WTC11 (cell line): ENCODE measurements at regions not wholly inside any gene's neighbourhood (a gene's known extent, or its start where the extent isn't known, plus 50 kb on each side); places are given as distances from the start of the nearest gene placed in this dataset.

ENCODE experiments used
- ATAC-seq: fragments of 200-7000 bp; cut with Tn5 transposase; 2 replicates; pipeline ENCODE4 v1.10.0; 2021; ENCODE audit warnings: mild to moderate bottlenecking, moderate library complexity
- CTCF ChIA-PET: fragments of 300-600 bp; sonication (Branson Sonifier 250); formaldehyde crosslinking; loops from one replicate; lab custom pipeline; 2021; ENCODE audit warnings: antibody characterized with exemption; lab: Charles Lee
- POLR2A ChIA-PET: fragments of 350-600 bp; sonication (Branson Sonifier 250); formaldehyde crosslinking; loops from one replicate; lab custom pipeline; 2021; ENCODE audit warnings: antibody characterized with exemption; lab: Charles Lee
- DNase-seq: peaks from one replicate; pipeline ENCODE4 v3.0.0; 2021; ENCODE audit warnings: low spot score
- H3K27ac Mint-ChIP-seq: 2 replicates; pipeline ENCODE4 v1.8.0; 2021; ENCODE audit warnings: mixed read lengths
- H3K27me3 Mint-ChIP-seq: 2 replicates; pipeline ENCODE4 v1.8.0; 2021; ENCODE audit warnings: low read depth, mild to moderate bottlenecking, moderate library complexity, mixed read lengths
- H3K36me3 Mint-ChIP-seq: 2 replicates; pipeline ENCODE4 v1.8.0; 2021; ENCODE audit warnings: mixed read lengths
- H3K4me1 Mint-ChIP-seq: 2 replicates; pipeline ENCODE4 v1.8.0; 2022; ENCODE audit warnings: mixed read lengths
- H3K4me3 Mint-ChIP-seq: 2 replicates; pipeline ENCODE4 v1.8.0; 2021; ENCODE audit warnings: mild to moderate bottlenecking, moderate library complexity, mixed read lengths
- H3K9me3 Mint-ChIP-seq: 2 replicates; pipeline ENCODE4 v1.8.0; 2021; ENCODE audit warnings: mixed read lengths
- AR ChIP-seq: fragments of 250-450 bp; sonication (Bioruptor Pico); IDR thresholded peaks from 2 replicates; pipeline ENCODE4 v1.9.0; 2021; ENCODE audit warnings: mild to moderate bottlenecking
- ATF3 ChIP-seq: sonication (generic); formaldehyde crosslinking; conservative IDR thresholded peaks from 2 replicates; pipeline ENCODE4 v1.8.1; 2022; ENCODE audit warnings: mild to moderate bottlenecking, missing genetic modification reagents
- ESRRA ChIP-seq: sonication (generic); formaldehyde crosslinking; IDR thresholded peaks from 2 replicates; pipeline ENCODE4 v1.8.1; 2022; ENCODE audit warnings: mild to moderate bottlenecking, missing genetic modification reagents, borderline replicate concordance
- FOXJ3 ChIP-seq: sonication (generic); formaldehyde crosslinking; IDR thresholded peaks from 2 replicates; pipeline ENCODE4 v1.9.0; 2021; ENCODE audit warnings: missing genetic modification reagents, mild to moderate bottlenecking, borderline replicate concordance
- FOXP1 ChIP-seq: sonication (generic); formaldehyde crosslinking; IDR thresholded peaks from 2 replicates; pipeline ENCODE4 v1.8.0; 2022; ENCODE audit warnings: missing genetic modification reagents, mild to moderate bottlenecking, moderate library complexity, borderline replicate concordance
- FOXP4 ChIP-seq: sonication (generic); formaldehyde crosslinking; IDR thresholded peaks from 2 replicates; pipeline ENCODE4 v1.8.0; 2022; ENCODE audit warnings: mild to moderate bottlenecking, missing genetic modification reagents
- HMGXB4 ChIP-seq: sonication (generic); formaldehyde crosslinking; IDR thresholded peaks from 2 replicates; pipeline ENCODE4 v1.8.1; 2023; ENCODE audit warnings: mild to moderate bottlenecking, moderate library complexity, missing genetic modification reagents
- MLX ChIP-seq: sonication (generic); formaldehyde crosslinking; IDR thresholded peaks from 2 replicates; pipeline ENCODE4 v1.8.1; 2023; ENCODE audit warnings: mild to moderate bottlenecking, missing genetic modification reagents, moderate library complexity
- MXD4 ChIP-seq: fragments of 250-450 bp; sonication (Bioruptor Pico); IDR thresholded peaks from 2 replicates; pipeline ENCODE4 v1.8.0; 2021; ENCODE audit warnings: mild to moderate bottlenecking, moderate library complexity, borderline replicate concordance
- NFATC4 ChIP-seq: fragments of 250-450 bp; sonication (Bioruptor Pico); IDR thresholded peaks from 2 replicates; pipeline ENCODE4 v1.9.0; 2021; ENCODE audit warnings: mild to moderate bottlenecking
- PREB ChIP-seq: sonication (generic); formaldehyde crosslinking; IDR thresholded peaks from 2 replicates; pipeline ENCODE4 v1.8.1; 2022; ENCODE audit warnings: mild to moderate bottlenecking, missing genetic modification reagents, moderate library complexity, borderline replicate concordance
- PRRX2 ChIP-seq: fragments of 250-450 bp; sonication (Bioruptor Pico); IDR thresholded peaks from 2 replicates; pipeline ENCODE4 v1.8.0; 2021; ENCODE audit warnings: mild to moderate bottlenecking
- SP1 ChIP-seq: sonication (generic); formaldehyde crosslinking; conservative IDR thresholded peaks from 2 replicates; pipeline ENCODE4 v1.8.1; 2022; ENCODE audit warnings: missing genetic modification reagents
- ZNF138 ChIP-seq: sonication (generic); formaldehyde crosslinking; conservative IDR thresholded peaks from 2 replicates; pipeline ENCODE4 v1.8.1; 2022; ENCODE audit warnings: mild to moderate bottlenecking, moderate library complexity, missing genetic modification reagents
- ZNF396 ChIP-seq: fragments of 250-450 bp; sonication (Bioruptor Pico); IDR thresholded peaks from 2 replicates; pipeline ENCODE4 v1.8.0; 2021; ENCODE audit warnings: mild to moderate bottlenecking, moderate library complexity, borderline replicate concordance
- ZSCAN18 ChIP-seq: fragments of 250-450 bp; sonication (Bioruptor Pico); IDR thresholded peaks from 2 replicates; pipeline ENCODE4 v2.1.2; 2022; ENCODE audit warnings: mild to moderate bottlenecking, moderate library complexity
- TF ChIP-seq, protein P1 (sequence below): fragments of 250-450 bp; sonication (Bioruptor Pico); IDR thresholded peaks from 2 replicates; pipeline ENCODE4 v1.9.0; 2021; ENCODE audit warnings: mild to moderate bottlenecking, borderline replicate concordance

GRCh38 chr1:195238313-195238712, 1369.9 kb downstream of the KCNT2 start (continued):
- TF ChIP-seq MLX (CRISPR knock-in tag): no peak
- no peak for TF ChIP-seq FOXP1 (CRISPR knock-in tag)

GRCh38 chr1:195236991-195237889, 1371.0 kb downstream of the KCNT2 start:
- ATAC-seq: no peak
- Mint-ChIP-seq H3K9me3 (peaks cover 7% of the 10 kb centered on the region), H3K4me3 (no peak overlapping the region), H3K36me3 (no peaks in the 10 kb centered on the region), H3K27ac (no peak overlapping the region), H3K4me1 (no peaks in the 10 kb centered on the region), H3K27me3 (no peaks in the 10 kb centered on the region)
- CTCF ChIA-PET: no interaction called here
- POLR2A ChIA-PET: no interaction called here
- no peak for DNase-seq
- no peak for TF ChIP-seq NFATC4 (CRISPR knock-in tag)
- TF ChIP-seq PRRX2 (CRISPR knock-in tag): no peak
- no peak for TF ChIP-seq SP1
- TF ChIP-seq HMGXB4: no peak
- TF ChIP-seq FOXJ3 (CRISPR knock-in tag): no peak
- TF ChIP-seq MXD4 (CRISPR knock-in tag): no peak
- no peak for TF ChIP-seq FOXP4 (CRISPR knock-in tag)
- no peak for TF ChIP-seq PREB
- no peak for TF ChIP-seq ZNF396 (CRISPR knock-in tag)
- no peak for TF ChIP-seq AR
- TF ChIP-seq ATF3 (CRISPR knock-in tag): no peak
- no peak for TF ChIP-seq ESRRA (CRISPR knock-in tag)
- TF ChIP-seq, protein P1, sequence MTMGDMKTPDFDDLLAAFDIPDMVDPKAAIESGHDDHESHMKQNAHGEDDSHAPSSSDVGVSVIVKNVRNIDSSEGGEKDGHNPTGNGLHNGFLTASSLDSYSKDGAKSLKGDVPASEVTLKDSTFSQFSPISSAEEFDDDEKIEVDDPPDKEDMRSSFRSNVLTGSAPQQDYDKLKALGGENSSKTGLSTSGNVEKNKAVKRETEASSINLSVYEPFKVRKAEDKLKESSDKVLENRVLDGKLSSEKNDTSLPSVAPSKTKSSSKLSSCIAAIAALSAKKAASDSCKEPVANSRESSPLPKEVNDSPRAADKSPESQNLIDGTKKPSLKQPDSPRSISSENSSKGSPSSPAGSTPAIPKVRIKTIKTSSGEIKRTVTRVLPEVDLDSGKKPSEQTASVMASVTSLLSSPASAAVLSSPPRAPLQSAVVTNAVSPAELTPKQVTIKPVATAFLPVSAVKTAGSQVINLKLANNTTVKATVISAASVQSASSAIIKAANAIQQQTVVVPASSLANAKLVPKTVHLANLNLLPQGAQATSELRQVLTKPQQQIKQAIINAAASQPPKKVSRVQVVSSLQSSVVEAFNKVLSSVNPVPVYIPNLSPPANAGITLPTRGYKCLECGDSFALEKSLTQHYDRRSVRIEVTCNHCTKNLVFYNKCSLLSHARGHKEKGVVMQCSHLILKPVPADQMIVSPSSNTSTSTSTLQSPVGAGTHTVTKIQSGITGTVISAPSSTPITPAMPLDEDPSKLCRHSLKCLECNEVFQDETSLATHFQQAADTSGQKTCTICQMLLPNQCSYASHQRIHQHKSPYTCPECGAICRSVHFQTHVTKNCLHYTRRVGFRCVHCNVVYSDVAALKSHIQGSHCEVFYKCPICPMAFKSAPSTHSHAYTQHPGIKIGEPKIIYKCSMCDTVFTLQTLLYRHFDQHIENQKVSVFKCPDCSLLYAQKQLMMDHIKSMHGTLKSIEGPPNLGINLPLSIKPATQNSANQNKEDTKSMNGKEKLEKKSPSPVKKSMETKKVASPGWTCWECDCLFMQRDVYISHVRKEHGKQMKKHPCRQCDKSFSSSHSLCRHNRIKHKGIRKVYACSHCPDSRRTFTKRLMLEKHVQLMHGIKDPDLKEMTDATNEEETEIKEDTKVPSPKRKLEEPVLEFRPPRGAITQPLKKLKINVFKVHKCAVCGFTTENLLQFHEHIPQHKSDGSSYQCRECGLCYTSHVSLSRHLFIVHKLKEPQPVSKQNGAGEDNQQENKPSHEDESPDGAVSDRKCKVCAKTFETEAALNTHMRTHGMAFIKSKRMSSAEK (CRISPR knock-in tag): no peak
- no peak for TF ChIP-seq ZNF138 (CRISPR knock-in tag)
- no peak for TF ChIP-seq ZSCAN18 (CRISPR knock-in tag)
